ENCODE measurements at regions not wholly inside any gene's neighbourhood (a gene's known extent, or its start where the extent isn't known, plus 50 kb on each side); places are given as distances from the start of the nearest gene placed in this dataset.
"Not testable (repeated sequence)": the region's sequence is repeated elsewhere in the genome, so short reads cannot be mapped to it uniquely, and the experiment has no call there.

DNA sequence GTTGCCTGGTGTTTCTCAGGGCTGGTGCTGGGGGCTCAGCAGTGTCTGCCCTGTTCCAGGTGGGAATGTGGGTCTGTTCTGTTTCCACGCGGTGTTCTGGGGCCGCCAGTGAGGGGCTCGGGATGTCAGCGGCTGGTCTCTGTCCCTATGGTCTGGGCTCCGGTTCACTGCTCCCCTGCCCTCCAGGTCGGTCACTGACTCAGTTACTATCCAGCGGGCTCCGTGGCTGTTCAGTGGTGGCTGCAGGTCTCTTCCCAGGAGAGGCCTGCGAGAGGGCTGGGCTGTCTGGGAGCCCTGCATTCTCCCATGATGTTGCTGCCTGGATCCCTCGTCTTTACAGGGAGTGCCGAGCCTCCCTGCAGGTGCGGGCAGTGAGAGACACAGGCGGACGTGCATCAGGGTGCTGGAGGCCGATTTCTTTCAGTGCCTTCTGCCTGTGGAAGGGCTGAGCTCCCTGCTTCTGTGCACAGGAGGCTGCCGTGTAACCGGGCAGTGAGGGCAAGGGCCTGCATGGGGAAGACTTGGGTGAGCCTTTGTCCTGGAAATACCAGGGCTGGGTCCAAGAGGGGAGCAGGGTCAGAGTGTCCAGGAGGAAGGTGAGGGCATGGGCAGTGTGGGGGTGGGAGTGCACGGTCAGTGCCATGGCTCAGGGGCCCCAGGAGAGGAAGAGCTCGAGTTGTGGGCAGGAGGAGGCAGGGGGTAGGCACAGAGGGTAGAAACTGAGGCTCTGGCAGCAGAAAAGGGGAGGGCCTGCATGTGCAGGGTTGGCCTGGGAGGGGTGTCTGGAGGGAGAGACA lies 391.0 kb downstream of the TMEM121 start:
- DNase-seq (ENCODE audit: low spot score): not testable (repeated sequence)

DNA sequence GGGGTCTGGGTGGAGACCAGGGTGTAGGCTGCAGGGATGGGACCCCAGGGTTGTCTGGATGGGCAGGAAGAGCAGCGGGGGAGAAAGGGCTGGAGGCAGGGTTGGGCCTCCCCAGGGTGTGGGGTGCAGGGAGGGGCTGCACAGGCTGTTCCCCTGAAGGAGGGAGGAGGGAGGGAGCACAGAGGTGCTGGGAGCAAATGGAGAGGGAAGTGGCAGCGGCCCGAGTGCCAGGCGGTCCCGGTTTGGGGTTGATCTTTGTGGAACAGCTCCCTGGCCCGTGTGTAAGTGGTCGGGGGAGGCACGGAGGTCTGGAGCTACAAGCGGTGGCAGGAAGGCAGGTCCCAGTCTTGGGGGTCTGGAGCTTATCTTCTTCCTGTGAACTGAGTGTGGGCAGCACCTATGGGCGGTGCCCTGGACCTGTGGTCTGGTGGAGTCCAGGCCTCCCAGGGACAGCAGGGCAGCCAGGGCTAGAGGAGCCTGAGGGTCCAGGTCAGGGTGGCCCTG lies 391.6 kb downstream of the TMEM121 start:
- DNase-seq (ENCODE audit: low spot score): no peak

DNA sequence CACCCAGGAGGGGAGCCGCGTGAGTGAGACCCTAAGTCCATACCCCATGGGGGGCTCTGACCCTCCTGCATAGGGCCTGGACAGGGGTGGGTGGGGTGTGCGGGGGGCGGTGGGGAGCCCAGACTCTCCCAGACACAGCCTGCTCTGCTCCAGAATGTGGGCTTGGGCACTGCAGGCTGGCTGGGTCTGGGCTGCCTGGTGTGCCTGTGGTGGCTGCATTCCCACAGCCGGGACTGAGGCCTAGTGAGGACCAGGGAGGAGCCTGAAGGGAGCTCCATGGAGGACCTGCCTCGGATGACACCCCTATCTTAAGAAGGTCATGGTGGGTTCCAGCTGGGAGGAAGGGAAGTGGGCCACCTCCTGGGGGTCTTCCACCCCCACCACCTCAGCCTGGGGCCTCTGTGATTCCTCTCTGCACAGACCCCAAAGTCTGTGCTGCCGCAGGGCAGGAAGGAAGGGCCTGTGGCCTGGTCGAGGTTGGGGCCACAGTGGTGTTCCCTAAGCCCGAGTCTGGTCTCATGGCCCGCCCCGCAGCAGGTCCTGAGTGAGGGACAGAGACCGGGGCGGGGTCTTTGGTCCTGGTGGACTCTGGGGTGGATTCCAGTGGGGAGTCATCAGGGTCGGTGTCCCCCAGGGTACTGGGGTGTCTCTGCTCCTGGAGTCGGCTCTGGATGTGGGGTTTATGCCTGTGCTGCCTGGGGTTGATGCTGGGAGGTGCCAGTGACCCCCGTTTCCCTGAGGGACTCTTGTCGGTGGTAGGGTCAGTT lies 392.3 kb downstream of the TMEM121 start:
- no peak for DNase-seq (ENCODE audit: low spot score)

GRCh38 chr14:105919458-105920150 lies 393.2 kb downstream of the TMEM121 start:
- no peak for DNase-seq (ENCODE audit: low spot score)

GRCh38 chr14:105920151-105920700 lies 393.8 kb downstream of the TMEM121 start:
- not testable (repeated sequence) for DNase-seq (ENCODE audit: low spot score)

- DNase-seq (ENCODE audit: low spot score): not testable (repeated sequence)
Observed at GRCh38 chr14:105920803-105921755, 394.7 kb downstream of the TMEM121 start.

GRCh38 chr14:105921781-105922180 lies 395.4 kb downstream of the TMEM121 start:
- DNase-seq (ENCODE audit: low spot score): not testable (repeated sequence)

GRCh38 chr14:105923520-105924191 lies 397.3 kb downstream of the TMEM121 start:
- DNase-seq (ENCODE audit: low spot score): not testable (repeated sequence)

- DNase-seq (ENCODE audit: low spot score): no peak
Observed at GRCh38 chr14:105924951-105925591, 398.7 kb downstream of the TMEM121 start.

DNA sequence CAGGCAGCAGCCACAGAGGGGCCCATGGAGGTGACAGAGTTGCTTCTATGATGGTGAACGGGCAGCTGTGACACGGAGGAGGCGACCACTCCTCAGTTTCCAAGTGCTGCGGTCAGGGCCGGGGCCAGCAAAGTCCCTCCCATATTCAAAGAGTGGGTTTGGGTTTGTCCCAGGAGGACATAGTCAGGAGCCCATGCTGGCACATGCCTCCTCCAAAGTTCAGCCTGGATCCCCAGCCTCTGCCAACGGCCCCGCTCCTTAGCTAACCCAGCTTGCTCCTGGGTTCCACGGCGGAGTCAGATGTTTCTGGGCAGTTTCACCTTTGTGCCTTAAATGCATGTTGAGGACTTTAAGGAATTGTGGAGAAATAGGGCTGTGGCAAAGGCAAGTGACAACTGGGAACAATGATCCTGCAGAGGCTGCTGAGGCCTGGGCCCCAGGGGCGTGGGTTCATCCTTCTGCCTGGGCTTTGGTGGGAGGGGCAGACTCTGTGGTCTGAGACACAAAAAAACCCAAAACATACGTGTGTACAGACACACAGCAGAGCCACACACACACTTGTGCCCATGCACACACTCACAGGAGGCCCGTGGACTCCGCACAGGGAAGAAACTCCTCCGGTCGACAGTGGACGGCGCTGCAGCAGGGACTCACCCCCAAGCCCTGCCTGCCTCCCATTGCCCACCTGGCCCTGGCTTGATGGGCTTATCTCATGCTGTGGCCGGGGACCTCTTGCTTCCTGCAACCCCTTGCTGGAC lies 399.4 kb downstream of the TMEM121 start:
- DNase-seq (ENCODE audit: low spot score): no peak

DNA sequence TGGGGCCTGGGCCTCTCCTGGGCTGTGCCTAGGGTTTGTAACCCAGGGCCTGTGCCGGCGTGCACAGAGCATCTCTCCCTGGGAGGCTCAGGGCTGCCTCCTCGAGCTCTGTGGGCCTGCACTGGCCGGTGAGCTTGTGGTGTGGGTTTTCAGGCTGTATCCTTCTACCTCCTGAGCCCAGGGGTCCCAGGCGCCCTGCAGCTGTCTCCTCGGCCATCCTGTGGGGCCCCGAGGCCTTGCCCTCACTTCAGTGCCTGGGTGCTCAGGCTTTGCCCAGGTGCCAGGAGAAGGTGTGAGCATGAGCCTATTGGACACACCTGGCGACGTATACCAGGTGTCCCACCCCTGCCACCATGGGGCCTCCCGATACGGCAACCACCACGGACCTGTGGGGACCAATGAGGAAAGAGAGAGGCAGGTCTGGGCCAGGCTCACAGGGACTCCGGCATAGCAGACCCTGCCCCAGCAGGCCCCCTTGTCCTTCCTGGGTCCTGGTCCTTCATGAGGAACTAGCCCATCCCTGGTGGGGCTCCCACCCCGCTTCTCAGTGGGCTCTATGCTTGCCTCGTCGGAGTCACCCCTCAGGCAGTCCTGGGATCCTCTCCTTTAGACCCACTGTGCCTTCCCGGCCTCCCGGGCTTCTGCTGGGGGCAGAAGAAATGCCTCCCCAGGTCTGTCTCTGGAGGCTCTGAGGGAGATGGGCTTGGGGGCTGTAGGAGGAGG lies 400.2 kb downstream of the TMEM121 start:
- DNase-seq (ENCODE audit: low spot score): no peak

DNA sequence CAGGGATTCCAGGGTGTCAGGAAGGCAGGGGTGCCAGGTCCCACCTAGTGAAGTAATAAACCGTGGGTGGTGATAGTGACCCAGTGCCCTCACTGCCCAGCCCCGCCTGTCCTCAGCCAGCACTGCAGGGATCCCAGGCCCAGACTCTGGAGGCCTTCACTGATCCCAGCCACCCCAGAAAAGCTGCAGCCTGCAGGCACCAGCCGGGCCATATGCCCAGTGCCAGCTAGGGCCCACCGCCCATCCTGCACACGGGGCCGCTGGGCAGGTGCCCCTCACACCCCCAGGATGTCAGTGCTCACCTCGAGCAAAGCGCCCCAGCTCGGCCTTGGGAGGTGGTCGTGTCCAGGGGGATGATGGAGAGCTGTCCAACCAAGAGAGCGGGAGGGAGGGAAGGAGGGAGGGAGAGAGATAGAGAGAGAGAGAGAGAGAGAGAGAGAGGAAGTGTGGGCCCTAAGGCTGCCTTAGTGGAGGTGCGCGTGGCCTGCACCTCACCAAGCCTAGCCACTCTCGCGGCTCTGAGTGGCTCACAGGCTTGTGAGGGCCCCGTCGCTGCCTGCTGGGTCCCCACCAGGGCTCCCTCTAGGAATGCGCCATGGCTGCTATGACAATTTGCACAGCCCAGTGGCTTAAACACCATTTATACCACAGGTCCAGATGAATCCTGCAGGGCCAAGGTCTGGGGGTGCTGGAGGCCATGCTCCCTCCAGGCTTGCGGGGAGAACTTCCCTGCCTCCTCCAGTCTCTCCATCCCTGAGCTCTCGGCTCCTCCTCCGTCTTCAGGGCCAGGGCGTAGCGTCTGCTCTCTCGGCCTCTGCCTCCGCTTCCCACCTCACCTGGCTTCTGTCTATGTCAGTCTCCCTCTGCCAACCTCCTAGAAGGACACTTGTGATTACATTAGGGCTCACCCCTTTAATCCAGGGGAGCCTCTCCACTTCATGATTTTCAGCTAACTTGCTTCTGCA lies 401.0 kb downstream of the TMEM121 start:
- DNase-seq (ENCODE audit: low spot score): no peak

- peak; percentile 9 for DNase-seq (ENCODE audit: low spot score)
Observed at GRCh38 chr14:105928171-105929111, 402.1 kb downstream of the TMEM121 start.

DNA sequence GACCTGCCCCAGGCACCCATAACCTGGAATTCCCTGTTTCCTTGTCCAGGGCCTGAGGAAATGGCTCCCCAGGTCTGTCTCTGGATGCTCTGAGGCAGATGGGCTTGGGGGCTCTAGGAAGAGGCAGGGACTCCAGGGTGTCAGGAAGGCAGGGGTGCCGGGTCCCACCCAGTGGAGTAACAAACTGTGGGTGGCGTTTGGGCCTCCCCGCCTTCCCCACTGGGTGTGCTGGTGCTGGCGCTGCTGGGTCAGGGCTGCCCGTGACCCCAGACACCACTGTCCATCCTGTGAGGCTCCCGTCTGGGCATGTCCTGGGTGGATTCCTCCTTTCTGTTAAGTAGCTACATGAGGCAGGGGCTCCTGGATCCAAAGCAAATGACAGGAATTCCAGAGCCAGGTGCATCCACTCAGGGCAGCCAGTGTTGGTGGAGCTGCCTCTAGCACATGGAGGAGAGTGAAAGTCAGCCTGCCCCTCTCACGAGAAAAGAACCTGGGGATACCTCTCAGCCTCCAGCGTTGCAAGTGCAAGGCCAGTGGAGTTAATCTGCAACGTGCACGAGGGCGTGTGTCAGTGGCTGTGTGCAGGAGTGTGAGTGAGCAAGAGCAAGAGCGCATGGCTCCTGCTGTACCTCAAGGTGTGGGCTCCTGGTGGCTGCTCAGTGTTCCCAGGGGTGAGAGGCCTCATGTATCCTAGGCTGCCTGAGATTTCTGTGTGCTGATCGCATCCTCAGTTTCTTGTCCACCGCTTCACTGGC lies 403.1 kb downstream of the TMEM121 start:
- no peak for DNase-seq (ENCODE audit: low spot score)

DNA sequence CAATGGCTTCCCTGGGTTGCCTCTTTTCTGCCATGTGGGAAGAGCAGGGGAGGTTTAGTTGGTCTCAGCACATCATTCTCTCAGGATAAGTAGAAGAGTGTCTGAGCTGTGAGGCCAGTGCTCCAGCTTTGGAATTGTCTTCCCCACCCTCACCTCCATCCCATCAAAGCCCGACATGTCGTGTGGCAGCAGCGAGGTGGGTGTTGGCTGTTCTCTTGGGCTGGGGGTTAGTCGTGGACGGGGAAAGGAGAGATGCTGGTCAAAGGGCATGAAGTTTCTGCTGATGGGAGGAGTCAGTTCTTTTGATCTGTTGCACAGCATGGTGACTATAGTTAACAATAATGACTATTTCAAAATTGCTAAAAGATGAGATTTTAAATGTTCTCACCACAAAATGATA lies 404.2 kb downstream of the TMEM121 start:
- DNase-seq (ENCODE audit: low spot score): no peak
